GM23338 (cell line): ENCODE measurements at regions not wholly inside any gene's neighbourhood (a gene's known extent, or its start where the extent isn't known, plus 50 kb on each side); places are given as distances from the start of the nearest gene placed in this dataset.

ENCODE experiments used
- ATAC-seq: fragments of 200-7000 bp; cut with Tn5 transposase; 3 replicates; pipeline ENCODE4 v1.9.1; 2020
- DNase-seq: peaks from one replicate; pipeline ENCODE4 v3.0.0-alpha.2; 2015; ENCODE audit warnings: low spot score
- H2AFZ ChIP-seq: fragments of 200-600 bp; sonication (generic); 2 replicates; pipeline ENCODE4 v1.8.0; 2016; ENCODE audit warnings: antibody characterized with exemption, mild to moderate bottlenecking, moderate library complexity
- H3F3A ChIP-seq: fragments of 200-600 bp; sonication (generic); replicated peaks from 2 replicates; pipeline ENCODE4 v1.8.0; 2017; ENCODE audit warnings: antibody characterized with exemption, mixed run types, low read depth
- H3K27ac ChIP-seq: fragments of 200-600 bp; sonication (generic); 2 replicates; pipeline ENCODE4 v1.6.1; 2016; ENCODE audit warnings: low read depth
- H3K27me3 ChIP-seq: fragments of 200-600 bp; sonication (generic); 2 replicates; pipeline ENCODE4 v1.8.0; 2016; ENCODE audit warnings: mild to moderate bottlenecking, mixed run types, moderate library complexity; ENCODE audit not compliant: insufficient read depth
- H3K36me3 ChIP-seq: fragments of 200-600 bp; sonication (generic); 2 replicates; pipeline ENCODE4 v1.8.0; 2016; ENCODE audit warnings: mild to moderate bottlenecking; ENCODE audit not compliant: insufficient read depth
- H3K4me1 ChIP-seq: fragments of 200-600 bp; sonication (generic); 2 replicates; pipeline ENCODE4 v1.8.0; 2016; ENCODE audit warnings: mild to moderate bottlenecking, moderate library complexity; ENCODE audit not compliant: insufficient read depth
- H3K4me2 ChIP-seq: fragments of 200-600 bp; sonication (generic); 2 replicates; pipeline ENCODE4 v1.7.1; 2017; ENCODE audit warnings: mixed run types
- H3K4me3 ChIP-seq: fragments of 200-600 bp; sonication (generic); 2 replicates; pipeline ENCODE4 v1.6.1; 2016; ENCODE audit warnings: mixed run types
- H3K79me2 ChIP-seq: fragments of 200-600 bp; sonication (generic); replicated peaks from 2 replicates; pipeline ENCODE4 v1.8.0; 2017; ENCODE audit warnings: mild to moderate bottlenecking; ENCODE audit not compliant: insufficient read depth
- H3K9me2 ChIP-seq: fragments of 200-600 bp; sonication (generic); 2 replicates; pipeline ENCODE4 v1.8.0; 2017; ENCODE audit not compliant: insufficient read depth
- H4K20me1 ChIP-seq: fragments of 200-600 bp; sonication (generic); replicated peaks from 2 replicates; pipeline ENCODE4 v1.8.0; 2017; ENCODE audit warnings: mild to moderate bottlenecking; ENCODE audit not compliant: insufficient read depth
- H3K27ac Mint-ChIP-seq: 2 replicates; pipeline ENCODE4 v1.8.0; 2020; ENCODE audit warnings: inconsistent platforms, mild to moderate bottlenecking, moderate library complexity, mixed read lengths
- H3K27me3 Mint-ChIP-seq: 3 replicates; pipeline ENCODE4 v1.8.0; 2022; ENCODE audit warnings: low read depth, mild to moderate bottlenecking, moderate library complexity, mixed read lengths, inconsistent platforms; ENCODE audit not compliant: insufficient read depth, poor library complexity
- H3K36me3 Mint-ChIP-seq: 3 replicates; pipeline ENCODE4 v1.8.0; 2021; ENCODE audit warnings: low read depth, mild to moderate bottlenecking, inconsistent platforms, moderate library complexity, mixed read lengths
- H3K4me1 Mint-ChIP-seq: 3 replicates; pipeline ENCODE4 v1.8.0; 2020; ENCODE audit warnings: mild to moderate bottlenecking, inconsistent platforms, mixed read lengths
- H3K4me3 Mint-ChIP-seq: 3 replicates; pipeline ENCODE4 v1.8.0; 2021; ENCODE audit warnings: moderate library complexity, mild to moderate bottlenecking, inconsistent platforms, mixed read lengths
- H3K9me3 Mint-ChIP-seq: 3 replicates; pipeline ENCODE4 v1.8.0; 2020; ENCODE audit warnings: moderate library complexity, mild to moderate bottlenecking, inconsistent platforms, mixed read lengths
- EZH2 ChIP-seq: fragments of 200-600 bp; sonication (generic); IDR thresholded peaks from one replicate; pipeline ENCODE4 v1.8.0; 2017; ENCODE audit warnings: antibody characterized with exemption, mild to moderate bottlenecking, low read depth; ENCODE audit not compliant: unreplicated experiment
- EZH2phosphoT487 ChIP-seq: fragments of 200-600 bp; sonication (generic); IDR thresholded peaks from one replicate; pipeline ENCODE4 v1.8.1; 2018; ENCODE audit warnings: antibody characterized with exemption; ENCODE audit not compliant: unreplicated experiment
- JUNB ChIP-seq: IDR thresholded peaks from one replicate; pipeline ENCODE4 v1.6.1; 2016; ENCODE audit warnings: antibody characterized with exemption; ENCODE audit not compliant: unreplicated experiment
- NANOG ChIP-seq: IDR thresholded peaks from 2 replicates; pipeline ENCODE4 v1.6.1; 2016; ENCODE audit warnings: antibody characterized with exemption, borderline replicate concordance
- POLR2AphosphoS5 ChIP-seq: IDR thresholded peaks from 2 replicates; pipeline ENCODE4 v1.6.1; 2016; ENCODE audit warnings: antibody characterized with exemption, low read depth
- REST ChIP-seq: IDR thresholded peaks from one replicate; pipeline ENCODE4 v1.6.1; 2018; ENCODE audit warnings: antibody characterized with exemption; ENCODE audit not compliant: unreplicated experiment
- STAT1 ChIP-seq: IDR thresholded peaks from one replicate; pipeline ENCODE4 v1.6.1; 2016; ENCODE audit warnings: antibody characterized with exemption; ENCODE audit not compliant: unreplicated experiment
- ZNF114 ChIP-seq: fragments of 250-450 bp; sonication (Bioruptor Pico); IDR thresholded peaks from 2 replicates; pipeline ENCODE4 v1.5.0; 2020; ENCODE audit warnings: mild to moderate bottlenecking, moderate library complexity
- ZNF331 ChIP-seq: fragments of 250-450 bp; sonication (Bioruptor Pico); IDR thresholded peaks from 2 replicates; pipeline ENCODE4 v1.5.0; 2020; ENCODE audit warnings: low read depth, mild to moderate bottlenecking, moderate library complexity
- TF ChIP-seq, protein P1 (sequence below): fragments of 250-450 bp; sonication (Bioruptor Pico); IDR thresholded peaks from 2 replicates; pipeline ENCODE4 v1.5.0; 2020; ENCODE audit warnings: mild to moderate bottlenecking, moderate library complexity
- TF ChIP-seq, protein P2 (sequence below): IDR thresholded peaks from 2 replicates; pipeline ENCODE4 v1.6.1; 2016; ENCODE audit warnings: antibody characterized with exemption

DNA sequence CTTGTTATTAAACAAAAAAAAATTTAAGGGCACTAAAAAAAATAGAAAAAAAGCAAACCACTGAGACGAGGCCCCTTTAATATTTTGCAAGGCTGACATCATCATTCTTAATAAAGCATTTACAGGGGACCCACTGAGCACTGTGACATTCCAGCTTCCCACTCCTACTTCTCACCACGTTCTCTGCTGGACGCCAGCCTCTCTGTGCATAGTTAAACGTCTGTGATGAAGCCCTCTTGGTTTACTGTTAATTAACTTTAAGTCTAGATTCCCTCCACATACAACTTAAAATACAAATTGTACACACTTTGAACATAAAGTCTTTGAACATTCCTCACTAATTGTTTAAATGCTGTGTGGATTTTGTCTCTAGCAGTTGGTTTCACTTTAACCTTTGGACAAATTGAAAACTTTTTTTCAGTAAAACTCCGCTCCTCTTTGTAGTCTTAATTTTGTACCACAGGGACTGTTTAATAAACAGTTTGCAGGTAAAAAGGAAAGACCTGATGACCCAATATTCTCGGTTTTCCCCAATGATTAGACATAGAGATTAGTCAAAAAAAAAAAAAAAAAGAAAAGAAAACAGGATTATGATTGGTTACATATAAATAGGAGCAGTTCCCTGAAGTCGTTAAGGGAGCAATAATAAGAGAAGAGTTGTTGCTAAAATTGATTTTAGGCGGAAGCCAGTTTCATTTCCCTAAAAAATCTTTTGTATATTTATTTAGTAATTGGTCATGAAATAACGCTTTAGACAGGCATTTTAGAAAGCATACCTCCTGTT, 219.8 kb downstream of the MZT1 start (continued):
- TF ChIP-seq, protein P1, sequence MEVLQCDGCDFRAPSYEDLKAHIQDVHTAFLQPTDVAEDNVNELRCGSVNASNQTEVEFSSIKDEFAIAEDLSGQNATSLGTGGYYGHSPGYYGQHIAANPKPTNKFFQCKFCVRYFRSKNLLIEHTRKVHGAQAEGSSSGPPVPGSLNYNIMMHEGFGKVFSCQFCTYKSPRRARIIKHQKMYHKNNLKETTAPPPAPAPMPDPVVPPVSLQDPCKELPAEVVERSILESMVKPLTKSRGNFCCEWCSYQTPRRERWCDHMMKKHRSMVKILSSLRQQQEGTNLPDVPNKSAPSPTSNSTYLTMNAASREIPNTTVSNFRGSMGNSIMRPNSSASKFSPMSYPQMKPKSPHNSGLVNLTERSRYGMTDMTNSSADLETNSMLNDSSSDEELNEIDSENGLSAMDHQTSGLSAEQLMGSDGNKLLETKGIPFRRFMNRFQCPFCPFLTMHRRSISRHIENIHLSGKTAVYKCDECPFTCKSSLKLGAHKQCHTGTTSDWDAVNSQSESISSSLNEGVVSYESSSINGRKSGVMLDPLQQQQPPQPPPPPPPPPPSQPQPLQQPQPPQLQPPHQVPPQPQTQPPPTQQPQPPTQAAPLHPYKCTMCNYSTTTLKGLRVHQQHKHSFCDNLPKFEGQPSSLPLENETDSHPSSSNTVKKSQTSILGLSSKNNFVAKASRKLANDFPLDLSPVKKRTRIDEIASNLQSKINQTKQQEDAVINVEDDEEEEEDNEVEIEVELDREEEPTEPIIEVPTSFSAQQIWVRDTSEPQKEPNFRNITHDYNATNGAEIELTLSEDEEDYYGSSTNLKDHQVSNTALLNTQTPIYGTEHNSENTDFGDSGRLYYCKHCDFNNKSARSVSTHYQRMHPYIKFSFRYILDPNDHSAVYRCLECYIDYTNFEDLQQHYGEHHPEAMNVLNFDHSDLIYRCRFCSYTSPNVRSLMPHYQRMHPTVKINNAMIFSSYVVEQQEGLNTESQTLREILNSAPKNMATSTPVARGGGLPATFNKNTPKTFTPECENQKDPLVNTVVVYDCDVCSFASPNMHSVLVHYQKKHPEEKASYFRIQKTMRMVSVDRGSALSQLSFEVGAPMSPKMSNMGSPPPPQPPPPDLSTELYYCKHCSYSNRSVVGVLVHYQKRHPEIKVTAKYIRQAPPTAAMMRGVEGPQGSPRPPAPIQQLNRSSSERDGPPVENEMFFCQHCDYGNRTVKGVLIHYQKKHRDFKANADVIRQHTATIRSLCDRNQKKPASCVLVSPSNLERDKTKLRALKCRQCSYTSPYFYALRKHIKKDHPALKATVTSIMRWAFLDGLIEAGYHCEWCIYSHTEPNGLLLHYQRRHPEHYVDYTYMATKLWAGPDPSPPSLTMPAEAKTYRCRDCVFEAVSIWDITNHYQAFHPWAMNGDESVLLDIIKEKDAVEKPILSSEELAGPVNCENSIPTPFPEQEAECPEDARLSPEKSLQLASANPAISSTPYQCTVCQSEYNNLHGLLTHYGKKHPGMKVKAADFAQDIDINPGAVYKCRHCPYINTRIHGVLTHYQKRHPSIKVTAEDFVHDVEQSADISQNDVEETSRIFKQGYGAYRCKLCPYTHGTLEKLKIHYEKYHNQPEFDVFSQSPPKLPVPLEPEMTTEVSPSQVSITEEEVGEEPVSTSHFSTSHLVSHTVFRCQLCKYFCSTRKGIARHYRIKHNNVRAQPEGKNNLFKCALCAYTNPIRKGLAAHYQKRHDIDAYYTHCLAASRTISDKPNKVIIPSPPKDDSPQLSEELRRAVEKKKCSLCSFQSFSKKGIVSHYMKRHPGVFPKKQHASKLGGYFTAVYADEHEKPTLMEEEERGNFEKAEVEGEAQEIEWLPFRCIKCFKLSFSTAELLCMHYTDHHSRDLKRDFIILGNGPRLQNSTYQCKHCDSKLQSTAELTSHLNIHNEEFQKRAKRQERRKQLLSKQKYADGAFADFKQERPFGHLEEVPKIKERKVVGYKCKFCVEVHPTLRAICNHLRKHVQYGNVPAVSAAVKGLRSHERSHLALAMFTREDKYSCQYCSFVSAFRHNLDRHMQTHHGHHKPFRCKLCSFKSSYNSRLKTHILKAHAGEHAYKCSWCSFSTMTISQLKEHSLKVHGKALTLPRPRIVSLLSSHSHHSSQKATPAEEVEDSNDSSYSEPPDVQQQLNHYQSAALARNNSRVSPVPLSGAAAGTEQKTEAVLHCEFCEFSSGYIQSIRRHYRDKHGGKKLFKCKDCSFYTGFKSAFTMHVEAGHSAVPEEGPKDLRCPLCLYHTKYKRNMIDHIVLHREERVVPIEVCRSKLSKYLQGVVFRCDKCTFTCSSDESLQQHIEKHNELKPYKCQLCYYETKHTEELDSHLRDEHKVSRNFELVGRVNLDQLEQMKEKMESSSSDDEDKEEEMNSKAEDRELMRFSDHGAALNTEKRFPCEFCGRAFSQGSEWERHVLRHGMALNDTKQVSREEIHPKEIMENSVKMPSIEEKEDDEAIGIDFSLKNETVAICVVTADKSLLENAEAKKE (CRISPR knock-in tag) = no peak
- TF ChIP-seq, protein P2, sequence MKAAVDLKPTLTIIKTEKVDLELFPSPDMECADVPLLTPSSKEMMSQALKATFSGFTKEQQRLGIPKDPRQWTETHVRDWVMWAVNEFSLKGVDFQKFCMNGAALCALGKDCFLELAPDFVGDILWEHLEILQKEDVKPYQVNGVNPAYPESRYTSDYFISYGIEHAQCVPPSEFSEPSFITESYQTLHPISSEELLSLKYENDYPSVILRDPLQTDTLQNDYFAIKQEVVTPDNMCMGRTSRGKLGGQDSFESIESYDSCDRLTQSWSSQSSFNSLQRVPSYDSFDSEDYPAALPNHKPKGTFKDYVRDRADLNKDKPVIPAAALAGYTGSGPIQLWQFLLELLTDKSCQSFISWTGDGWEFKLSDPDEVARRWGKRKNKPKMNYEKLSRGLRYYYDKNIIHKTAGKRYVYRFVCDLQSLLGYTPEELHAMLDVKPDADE = no peak

GRCh38 chr13:72506706-72507105, 220.7 kb downstream of the MZT1 start:
- DNase-seq (no peak), ATAC-seq (no peak)
- Mint-ChIP-seq H3K27ac (no peak overlapping the region), H3K27me3 (no peaks in the 10 kb centered on the region), H3K4me1 (peaks cover 4% of the 10 kb centered on the region; the same call in 2 of the 3 replicates), H3K4me3 (no peak overlapping the region), H3K9me3 (no peaks in the 10 kb centered on the region), H3K36me3 (no peaks in the 10 kb centered on the region)
- no peaks in the 10 kb centered on the region for H3K9me2 ChIP-seq
- no peaks in the 10 kb centered on the region for H4K20me1 ChIP-seq
- no peak overlapping the region for H2AFZ ChIP-seq
- H3K79me2 ChIP-seq = no peaks in the 10 kb centered on the region
- no peak overlapping the region for H3K4me2 ChIP-seq
- H3K4me3 ChIP-seq = no peak overlapping the region
- no peaks in the 10 kb centered on the region for H3K36me3 ChIP-seq
- H3F3A ChIP-seq = no peaks in the 10 kb centered on the region
- H3K4me1 ChIP-seq = no peaks in the 10 kb centered on the region
- H3K27ac ChIP-seq = no peak overlapping the region
- no peaks in the 10 kb centered on the region for H3K27me3 ChIP-seq
- TF ChIP-seq REST (no peak), JUNB (no peak), EZH2phosphoT487 (no peak), ZNF114 (CRISPR knock-in tag) (no peak), ZNF331 (no peak), STAT1 (no peak), EZH2 (no peak), NANOG (no peak), POLR2AphosphoS5 (no peak)
- TF ChIP-seq, protein P2 = no peak
